BLaER1 (cell line): ENCODE measurements at regions not wholly inside any gene's neighbourhood (a gene's known extent, or its start where the extent isn't known, plus 50 kb on each side); places are given as distances from the start of the nearest gene placed in this dataset.

Source experiments
- H3K27ac ChIP-seq: shearing (Covaris generic); formaldehyde crosslinking; 2 replicates; pipeline ENCODE4 v1.8.1; 2022
- H3K27me3 ChIP-seq: shearing (Covaris generic); formaldehyde crosslinking; 2 replicates; pipeline ENCODE4 v1.8.1; 2022
- H3K36me3 ChIP-seq: shearing (Covaris generic); formaldehyde crosslinking; 2 replicates; pipeline ENCODE4 v1.8.1; 2022
- H3K4me1 ChIP-seq: shearing (Covaris generic); formaldehyde crosslinking; 2 replicates; pipeline ENCODE4 v1.8.1; 2022
- H3K4me2 ChIP-seq: shearing (Covaris generic); formaldehyde crosslinking; 2 replicates; pipeline ENCODE4 v1.8.1; 2022
- H3K4me3 ChIP-seq: shearing (Covaris generic); formaldehyde crosslinking; 2 replicates; pipeline ENCODE4 v1.8.1; 2022
- H3K9ac ChIP-seq: shearing (Covaris generic); formaldehyde crosslinking; 2 replicates; pipeline ENCODE4 v1.8.1; 2022
- H3K9me3 ChIP-seq: shearing (Covaris generic); formaldehyde crosslinking; 2 replicates; pipeline ENCODE4 v1.8.1; 2022
- H4K20me1 ChIP-seq: shearing (Covaris generic); formaldehyde crosslinking; 2 replicates; pipeline ENCODE4 v1.8.1; 2022
- Cebpa-rat ChIP-seq: shearing (Covaris generic); IDR thresholded peaks from 2 replicates; pipeline ENCODE4 v1.8.1; 2022

DNA sequence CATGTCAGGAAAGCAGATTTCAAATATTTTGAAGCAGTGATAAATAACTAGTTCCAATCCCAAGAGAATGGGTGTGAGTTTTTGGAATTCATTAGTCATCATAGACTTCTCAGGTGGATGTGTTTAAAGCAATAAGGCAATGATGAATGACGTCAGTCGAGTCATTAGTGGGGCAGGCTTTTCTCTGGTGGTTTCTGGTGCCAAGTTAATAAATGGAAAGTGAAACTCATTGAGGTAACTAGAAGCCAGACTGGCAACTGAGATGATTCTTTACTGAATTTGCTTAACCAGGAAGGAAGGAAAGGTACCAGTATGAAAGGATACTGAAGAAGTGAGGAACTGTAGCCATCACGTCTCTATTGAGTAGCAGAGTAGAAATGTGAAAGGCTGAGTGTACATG, 311.0 kb downstream of the GPAM start:
- no peak overlapping the region for H3K4me3 ChIP-seq
- no peak overlapping the region for H3K27ac ChIP-seq

DNA sequence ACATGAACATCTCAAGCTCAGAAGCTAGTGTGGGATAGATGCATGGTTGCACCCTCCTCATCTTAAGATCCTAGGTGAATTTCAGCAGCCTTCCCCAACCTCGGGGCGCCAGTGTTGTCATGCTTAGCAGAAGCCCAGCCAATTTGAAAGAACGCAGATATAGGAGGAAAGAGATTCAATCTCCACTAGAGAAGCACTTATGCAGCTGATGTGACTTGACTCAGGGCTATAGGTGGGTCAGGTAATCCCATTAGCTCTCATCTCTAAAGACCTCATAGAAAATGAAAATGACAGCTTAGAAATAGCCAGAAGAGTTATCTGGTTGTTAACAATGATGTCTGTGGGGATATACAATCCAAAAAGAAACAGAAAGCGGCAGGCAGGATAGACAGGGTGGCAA, 310.5 kb downstream of the GPAM start:
- Histone ChIP-seq H3K27me3 (no peaks in the 10 kb centered on the region), H3K4me2 (no peak overlapping the region), H3K4me3 (no peak overlapping the region), H3K36me3 (no peaks in the 10 kb centered on the region), H4K20me1 (no peaks in the 10 kb centered on the region), H3K9me3 (peaks cover 7% of the 10 kb centered on the region), H3K9ac (no peak overlapping the region), H3K4me1 (no peaks in the 10 kb centered on the region), H3K27ac (no peak overlapping the region)
- no peak for TF ChIP-seq Cebpa-rat

More for the DNA sequence above, 311.0 kb downstream of the GPAM start:
- Histone ChIP-seq H3K4me1 (no peaks in the 10 kb centered on the region), H3K36me3 (no peaks in the 10 kb centered on the region), H3K9ac (no peak overlapping the region), H3K27me3 (no peaks in the 10 kb centered on the region), H3K4me2 (no peak overlapping the region), H3K9me3 (peaks cover 4% of the 10 kb centered on the region; the same call in 1 of the 2 replicates), H4K20me1 (no peaks in the 10 kb centered on the region)
- TF ChIP-seq Cebpa-rat: no peak

DNA sequence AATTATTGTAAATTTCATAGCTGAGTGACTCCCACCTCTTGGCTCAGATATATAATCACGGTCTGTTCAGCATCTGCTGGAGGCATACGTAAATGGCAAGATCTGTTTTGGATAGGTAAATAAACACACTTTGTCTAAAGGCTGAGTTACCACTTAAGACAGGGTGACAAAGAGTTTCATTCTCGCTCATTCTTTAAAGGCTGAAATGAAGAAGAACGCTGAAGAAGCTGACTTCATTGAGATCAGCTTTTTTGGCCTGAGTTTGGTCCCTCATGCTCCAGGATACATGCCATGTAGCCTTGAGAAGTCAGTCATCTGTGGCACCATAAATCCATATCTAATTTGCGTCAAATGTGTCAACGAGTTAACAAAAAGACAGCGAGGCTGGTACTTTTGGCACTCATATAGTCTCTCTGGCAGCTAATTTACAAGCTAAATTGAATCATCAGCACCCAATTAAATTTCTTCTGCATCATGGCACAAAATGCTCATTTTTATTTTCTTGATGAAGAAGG, 309.9 kb downstream of the GPAM start:
- H3K27me3 ChIP-seq: no peaks in the 10 kb centered on the region
- H3K4me1 ChIP-seq: no peaks in the 10 kb centered on the region
- H3K4me3 ChIP-seq: no peak overlapping the region
- H3K9ac ChIP-seq: no peak overlapping the region
- no peak for TF ChIP-seq Cebpa-rat
- H3K36me3 ChIP-seq: no peaks in the 10 kb centered on the region
- H3K9me3 ChIP-seq: peaks cover 11% of the 10 kb centered on the region
- H3K27ac ChIP-seq: no peak overlapping the region
- no peaks in the 10 kb centered on the region for H4K20me1 ChIP-seq
- H3K4me2 ChIP-seq: no peak overlapping the region

DNA sequence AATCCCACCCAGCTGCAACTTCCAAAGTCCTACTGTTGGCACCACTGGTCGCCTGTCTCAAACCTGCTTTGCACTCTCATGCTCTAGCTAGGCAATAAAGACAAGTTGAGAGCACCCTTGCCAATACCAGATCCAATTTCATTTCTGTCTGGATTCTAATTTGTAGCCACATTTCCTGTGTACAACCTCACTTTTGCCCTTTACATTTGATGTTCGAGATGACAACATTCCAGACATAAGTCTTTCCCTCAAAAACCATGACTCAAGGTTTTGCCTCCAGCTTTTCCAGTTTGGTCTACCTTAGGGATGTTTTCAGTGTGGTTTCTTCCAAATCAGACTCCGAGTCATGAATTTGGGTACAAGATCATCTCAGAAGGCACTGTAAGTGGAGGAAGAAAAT, 309.0 kb downstream of the GPAM start:
- no peak overlapping the region for H3K4me2 ChIP-seq
- H3K4me3 ChIP-seq: no peak overlapping the region
- H3K9me3 ChIP-seq: peaks cover 11% of the 10 kb centered on the region
- no peaks in the 10 kb centered on the region for H4K20me1 ChIP-seq
- no peaks in the 10 kb centered on the region for H3K27me3 ChIP-seq
- H3K27ac ChIP-seq: no peak overlapping the region
- no peaks in the 10 kb centered on the region for H3K36me3 ChIP-seq
- H3K4me1 ChIP-seq: no peaks in the 10 kb centered on the region
- H3K9ac ChIP-seq: no peak overlapping the region
- no peak for TF ChIP-seq Cebpa-rat

DNA sequence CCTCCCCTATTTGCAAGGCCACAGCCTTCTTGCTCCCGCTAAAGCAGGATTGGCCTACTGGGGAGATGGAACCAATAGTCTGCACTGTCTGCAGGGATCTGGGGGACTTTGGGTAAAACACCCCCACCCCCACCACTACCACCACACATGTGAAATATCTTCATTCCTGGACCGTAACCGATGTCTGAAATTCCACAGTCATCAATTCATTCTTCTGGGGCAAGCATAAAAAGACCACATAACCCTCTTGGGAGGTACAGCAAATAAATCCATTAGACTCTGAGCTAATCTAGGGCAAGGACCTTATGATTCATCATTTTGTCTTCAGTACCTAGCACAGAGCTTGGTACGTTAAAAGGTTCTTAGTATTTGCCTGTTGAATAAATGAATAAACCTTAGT, 307.8 kb downstream of the GPAM start:
- Histone ChIP-seq H4K20me1 (no peaks in the 10 kb centered on the region), H3K27ac (no peak overlapping the region), H3K9me3 (peaks cover 7% of the 10 kb centered on the region; the same call in 1 of the 2 replicates), H3K27me3 (no peaks in the 10 kb centered on the region), H3K4me2 (no peak overlapping the region), H3K36me3 (no peaks in the 10 kb centered on the region), H3K4me1 (no peaks in the 10 kb centered on the region), H3K4me3 (no peak overlapping the region), H3K9ac (no peak overlapping the region)
- no peak for TF ChIP-seq Cebpa-rat

DNA sequence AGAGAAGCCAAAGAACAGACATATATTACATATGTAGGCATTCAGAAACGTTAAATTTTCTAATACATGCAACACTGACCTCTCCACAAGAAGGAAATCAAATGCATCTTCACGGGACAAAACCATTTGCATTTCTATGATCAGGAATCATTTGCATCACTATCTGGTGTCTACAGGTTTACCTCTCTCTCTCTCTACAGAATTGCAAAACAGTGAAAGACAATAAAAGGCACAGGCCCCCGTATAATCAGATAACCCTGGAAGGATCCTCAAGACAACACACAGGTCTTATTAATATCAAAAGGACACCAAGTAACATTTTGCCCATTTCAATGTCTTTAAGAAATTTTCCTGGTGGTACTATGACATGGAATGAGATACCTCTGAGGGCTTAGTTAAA, 306.3 kb downstream of the GPAM start:
- Histone ChIP-seq H3K4me2 (no peak overlapping the region), H3K36me3 (no peaks in the 10 kb centered on the region), H3K27ac (no peak overlapping the region), H3K9ac (no peak overlapping the region), H4K20me1 (no peaks in the 10 kb centered on the region), H3K4me1 (no peaks in the 10 kb centered on the region), H3K27me3 (no peaks in the 10 kb centered on the region), H3K4me3 (no peak overlapping the region), H3K9me3 (peaks cover 7% of the 10 kb centered on the region; the same call in 1 of the 2 replicates)
- no peak for TF ChIP-seq Cebpa-rat

DNA sequence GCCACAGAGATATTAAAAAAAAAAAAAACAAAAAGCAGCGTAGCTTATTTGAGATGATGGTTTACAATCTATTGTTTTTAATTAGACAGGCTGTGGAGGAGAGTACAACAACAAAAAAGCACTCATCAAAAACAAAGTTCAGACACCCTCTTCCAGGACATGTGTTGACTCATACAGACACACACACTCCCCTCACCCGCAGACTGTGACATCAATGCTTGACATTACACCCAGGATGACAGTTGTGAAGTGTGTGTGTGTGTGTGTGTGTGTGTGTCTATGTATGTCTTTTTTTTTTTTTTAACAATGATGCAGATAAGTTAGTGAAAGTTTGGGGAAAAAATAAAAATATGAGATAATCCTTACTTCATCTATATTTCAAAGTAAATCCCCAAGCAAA, 303.6 kb downstream of the GPAM start:
- no peak overlapping the region for H3K27ac ChIP-seq

DNA sequence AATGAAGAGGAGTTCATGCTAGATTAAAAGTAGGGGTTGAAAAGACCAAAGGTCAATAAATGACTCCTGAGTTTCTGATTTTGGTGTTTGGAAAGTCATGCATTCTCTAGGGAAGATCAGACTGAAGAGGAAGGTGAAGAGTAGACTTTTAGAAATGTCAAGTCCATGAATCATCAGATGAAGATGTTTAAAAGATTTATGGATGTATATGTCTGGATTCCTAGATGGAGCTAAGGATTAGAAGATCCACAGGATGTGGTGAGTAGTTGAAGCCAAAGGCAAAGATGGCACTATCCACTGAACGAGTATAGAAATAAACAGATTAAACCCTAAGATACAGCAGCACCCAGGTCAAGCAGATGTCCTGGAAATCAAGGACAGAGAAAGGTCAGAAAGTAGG, 298.5 kb downstream of the GPAM start:
- Histone ChIP-seq H3K4me1 (no peaks in the 10 kb centered on the region), H3K27ac (no peak overlapping the region), H3K27me3 (no peaks in the 10 kb centered on the region), H3K9me3 (0 out of 2 replicates have a peak, but pooled peaks cover 10% of the 10 kb centered on the region), H3K4me3 (no peak overlapping the region), H3K4me2 (no peak overlapping the region), H3K9ac (no peak overlapping the region), H3K36me3 (no peaks in the 10 kb centered on the region), H4K20me1 (no peaks in the 10 kb centered on the region)
- no peak for TF ChIP-seq Cebpa-rat

More for the DNA sequence above, 303.6 kb downstream of the GPAM start:
- no peaks in the 10 kb centered on the region for H3K27me3 ChIP-seq
- no peaks in the 10 kb centered on the region for H4K20me1 ChIP-seq
- no peak overlapping the region for H3K9ac ChIP-seq
- no peaks in the 10 kb centered on the region for H3K4me1 ChIP-seq
- no peak overlapping the region for H3K4me3 ChIP-seq
- peaks cover 7% of the 10 kb centered on the region; the same call in 1 of the 2 replicates for H3K9me3 ChIP-seq
- no peaks in the 10 kb centered on the region for H3K36me3 ChIP-seq
- TF ChIP-seq Cebpa-rat: no peak
- no peak overlapping the region for H3K4me2 ChIP-seq

DNA sequence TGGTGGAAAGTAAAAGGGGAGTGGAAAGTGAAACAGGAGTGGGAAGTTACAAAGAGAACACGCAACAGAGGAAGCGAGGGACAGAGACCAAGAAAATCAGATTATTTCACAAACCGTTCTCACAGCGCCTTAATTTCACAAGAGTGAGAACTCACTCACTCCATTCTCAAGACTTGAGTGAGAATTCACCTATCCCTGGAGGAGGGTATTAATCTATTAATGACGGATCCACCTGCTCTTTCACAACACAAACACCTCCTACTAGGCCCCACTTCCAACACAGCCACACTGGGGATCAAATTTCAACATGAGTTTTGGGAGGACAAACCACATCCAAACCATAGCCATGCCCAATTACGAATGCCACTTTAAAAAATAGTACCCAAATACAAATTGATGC, 297.6 kb downstream of the GPAM start:
- Histone ChIP-seq H3K4me3 (no peak overlapping the region), H3K27me3 (no peaks in the 10 kb centered on the region), H3K36me3 (no peaks in the 10 kb centered on the region), H3K9me3 (0 out of 2 replicates have a peak, but pooled peaks cover 10% of the 10 kb centered on the region), H3K9ac (no peak overlapping the region), H3K4me2 (no peak overlapping the region), H4K20me1 (no peaks in the 10 kb centered on the region), H3K27ac (no peak overlapping the region), H3K4me1 (peaks cover 8% of the 10 kb centered on the region)
- no peak for TF ChIP-seq Cebpa-rat

DNA sequence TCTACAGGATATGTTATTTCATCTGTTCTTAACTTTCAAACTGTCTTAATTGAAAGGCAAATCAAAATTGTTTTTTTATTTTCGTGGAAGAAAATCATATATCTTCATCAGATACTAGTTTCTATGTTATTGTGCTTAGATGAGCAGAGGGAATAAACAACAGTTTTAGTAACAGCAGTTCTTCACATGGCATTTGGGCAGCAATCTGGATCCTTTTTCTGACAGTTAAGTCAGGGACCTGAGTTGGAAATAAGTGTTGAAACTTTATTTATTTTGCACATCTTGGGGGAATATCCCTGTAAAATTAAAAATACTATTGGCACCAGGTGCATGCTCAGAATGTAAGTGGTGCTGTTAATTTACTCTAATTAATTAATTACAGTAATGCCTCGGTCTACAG, 296.3 kb downstream of the GPAM start:
- no peaks in the 10 kb centered on the region for H3K36me3 ChIP-seq
- no peak overlapping the region for H3K4me3 ChIP-seq
- 0 out of 2 replicates have a peak, but pooled peaks cover 10% of the 10 kb centered on the region for H3K9me3 ChIP-seq
- peaks cover 10% of the 10 kb centered on the region for H3K4me1 ChIP-seq
- no peak overlapping the region for H3K9ac ChIP-seq
- no peak overlapping the region for H3K27ac ChIP-seq
- no peaks in the 10 kb centered on the region for H4K20me1 ChIP-seq
- no peaks in the 10 kb centered on the region for H3K27me3 ChIP-seq
- TF ChIP-seq Cebpa-rat: no peak
- no peak overlapping the region for H3K4me2 ChIP-seq

DNA sequence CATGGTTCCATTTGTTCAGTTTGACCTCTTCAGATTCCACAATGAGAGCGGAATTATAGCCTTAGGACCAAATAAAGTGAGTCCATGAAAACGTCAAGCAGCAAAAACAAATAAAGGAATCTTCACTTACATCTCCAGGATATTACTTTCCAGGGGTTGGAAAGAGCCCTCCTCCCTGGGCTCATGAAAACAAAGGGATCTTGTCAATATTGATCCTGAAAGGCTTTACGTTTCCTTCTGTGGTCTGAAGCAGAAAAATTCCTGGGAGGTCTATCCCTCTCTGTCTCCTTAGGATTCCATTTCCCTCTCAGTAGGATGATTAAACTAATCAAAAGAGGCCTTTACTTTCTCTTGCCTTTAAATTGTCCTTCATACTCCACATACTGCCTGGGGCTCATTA, 293.5 kb downstream of the GPAM start:
- Histone ChIP-seq H3K36me3 (no peaks in the 10 kb centered on the region), H3K27me3 (no peaks in the 10 kb centered on the region), H3K9me3 (0 out of 2 replicates have a peak, but pooled peaks cover 10% of the 10 kb centered on the region), H3K27ac (no peak overlapping the region), H3K4me2 (no peak overlapping the region), H4K20me1 (no peaks in the 10 kb centered on the region), H3K9ac (no peak overlapping the region), H3K4me3 (no peak overlapping the region), H3K4me1 (peaks cover 10% of the 10 kb centered on the region)
- no peak for TF ChIP-seq Cebpa-rat
